ENCODE measurements at regions not wholly inside any gene's neighbourhood (a gene's known extent, or its start where the extent isn't known, plus 50 kb on each side); places are given as distances from the start of the nearest gene placed in this dataset.

- Histone ChIP-seq H2BK5ac (ENCODE audit: low read length) (no peak overlapping the region), H3K4me3 (ENCODE audit: low read length in 2 of 2) (no peak overlapping the region), H3K79me1 (ENCODE audit: low read depth, low read length) (no peaks in the 10 kb centered on the region), H3K4me2 (ENCODE audit: insufficient read depth, low read length, poor library complexity, severe bottlenecking) (no peak overlapping the region), H3K23ac (ENCODE audit: low read depth, low read length, poor library complexity) (no peak overlapping the region), H4K8ac (ENCODE audit: low read depth, low read length) (no peak overlapping the region), H2BK120ac (ENCODE audit: low read depth, low read length) (no peak overlapping the region), H4K91ac (ENCODE audit: low read depth, low read length, poor library complexity) (no peak overlapping the region), H3K9me3 (replicated peaks in 1 of 2; ENCODE audit: control insufficient read depth in 2 of 2, insufficient read depth in 1 of 2, low read depth in 1 of 2, low read length in 2 of 2) (no peaks in the 10 kb centered on the region), H2BK12ac (ENCODE audit: low read length) (no peak overlapping the region), H2BK15ac (ENCODE audit: low read length) (no peak overlapping the region), H3K4me1 (ENCODE audit: control insufficient read depth in 2 of 2, insufficient read depth in 1 of 2, low read depth in 1 of 2, low read length in 2 of 2) (no peaks in the 10 kb centered on the region), H3K18ac (ENCODE audit: low read length) (no peak overlapping the region), H3K14ac (ENCODE audit: low read length) (no peak overlapping the region), H3K36me3 (replicated peaks in 1 of 2; ENCODE audit: control insufficient read depth in 2 of 2, insufficient read depth in 2 of 2, low read length in 2 of 2) (no peaks in the 10 kb centered on the region), H3K27me3 (ENCODE audit: control insufficient read depth in 3 of 3, insufficient read depth in 3 of 3, low read depth in 1 of 3, low read length in 3 of 3) (no peaks in the 10 kb centered on the region), H3K9ac (ENCODE audit: low read depth, low read length, poor library complexity) (no peak overlapping the region), H3K4ac (ENCODE audit: low read length) (no peak overlapping the region), H3K27ac (replicated peaks; ENCODE audit: low read length) (no peak overlapping the region), H2AFZ (ENCODE audit: low read length) (no peak overlapping the region), H2AK5ac (ENCODE audit: low read depth, low read length) (no peak overlapping the region)
- DNase-seq (ENCODE audit: low spot score) = no peak
- WGBS, 2 donors (ENCODE audit: extremely low coverage in 2 of 2, insufficient read length in 2 of 2, insufficient replicate concordance in 1 of 2) = no CpG with 5 or more reads among the region's 1 CpG
Observed at GRCh38 chr3:154728285-154728684, 298.3 kb upstream of the GPR149 start.

GRCh38 chr3:154720921-154721320 lies 290.9 kb upstream of the GPR149 start:
- no peak overlapping the region for H4K91ac ChIP-seq (ENCODE audit: low read depth, low read length, poor library complexity)
- H2AK5ac ChIP-seq (ENCODE audit: low read depth, low read length) = no peak overlapping the region
- no peak overlapping the region for H3K23ac ChIP-seq (ENCODE audit: low read depth, low read length, poor library complexity)
- no peak overlapping the region for H3K4ac ChIP-seq (ENCODE audit: low read length)
- no peaks in the 10 kb centered on the region for H3K36me3 ChIP-seq (replicated peaks in 1 of 2; ENCODE audit: control insufficient read depth in 2 of 2, insufficient read depth in 2 of 2, low read length in 2 of 2)
- H4K8ac ChIP-seq (ENCODE audit: low read depth, low read length) = no peak overlapping the region
- H2BK12ac ChIP-seq (ENCODE audit: low read length) = no peak overlapping the region
- H3K27me3 ChIP-seq (ENCODE audit: control insufficient read depth in 3 of 3, insufficient read depth in 3 of 3, low read depth in 1 of 3, low read length in 3 of 3) = no peaks in the 10 kb centered on the region
- H3K4me2 ChIP-seq (ENCODE audit: insufficient read depth, low read length, poor library complexity, severe bottlenecking) = no peak overlapping the region
- H3K14ac ChIP-seq (ENCODE audit: low read length) = no peak overlapping the region
- DNase-seq (ENCODE audit: low spot score) = no peak
- H2BK15ac ChIP-seq (ENCODE audit: low read length) = no peak overlapping the region
- no peak overlapping the region for H3K18ac ChIP-seq (ENCODE audit: low read length)
- no peaks in the 10 kb centered on the region for H3K9me3 ChIP-seq (replicated peaks in 1 of 2; ENCODE audit: control insufficient read depth in 2 of 2, insufficient read depth in 1 of 2, low read depth in 1 of 2, low read length in 2 of 2)
- no peak overlapping the region for H3K9ac ChIP-seq (ENCODE audit: low read depth, low read length, poor library complexity)
- no peak overlapping the region for H2AFZ ChIP-seq (ENCODE audit: low read length)
- H3K4me3 ChIP-seq (ENCODE audit: low read length in 2 of 2) = no peak overlapping the region
- no peaks in the 10 kb centered on the region for H3K4me1 ChIP-seq (ENCODE audit: control insufficient read depth in 2 of 2, insufficient read depth in 1 of 2, low read depth in 1 of 2, low read length in 2 of 2)
- no peaks in the 10 kb centered on the region for H3K79me1 ChIP-seq (ENCODE audit: low read depth, low read length)
- H2BK120ac ChIP-seq (ENCODE audit: low read depth, low read length) = no peak overlapping the region
- no peak overlapping the region for H2BK5ac ChIP-seq (ENCODE audit: low read length)
- WGBS, 2 donors (ENCODE audit: extremely low coverage in 2 of 2, insufficient read length in 2 of 2, insufficient replicate concordance in 1 of 2) = no CpG with 5 or more reads among the region's 1 CpG
- H3K27ac ChIP-seq (replicated peaks; ENCODE audit: low read length) = no peak overlapping the region

- no CpG with 5 or more reads among the region's 1 CpG for WGBS, 2 donors (ENCODE audit: extremely low coverage in 2 of 2, insufficient read length in 2 of 2, insufficient replicate concordance in 1 of 2)
- H3K9me3 ChIP-seq (replicated peaks in 1 of 2; ENCODE audit: control insufficient read depth in 2 of 2, insufficient read depth in 1 of 2, low read depth in 1 of 2, low read length in 2 of 2) = no peaks in the 10 kb centered on the region
Observed at GRCh38 chr3:154718053-154718452, 288.1 kb upstream of the GPR149 start.

GRCh38 chr3:154716170-154716569 lies 286.2 kb upstream of the GPR149 start:
- Histone ChIP-seq H3K9ac (ENCODE audit: low read depth, low read length, poor library complexity) (no peak overlapping the region), H3K4me3 (ENCODE audit: low read length in 2 of 2) (no peak overlapping the region), H3K14ac (ENCODE audit: low read length) (no peak overlapping the region), H3K79me1 (ENCODE audit: low read depth, low read length) (no peaks in the 10 kb centered on the region), H3K23ac (ENCODE audit: low read depth, low read length, poor library complexity) (no peak overlapping the region), H2BK120ac (ENCODE audit: low read depth, low read length) (no peak overlapping the region), H3K18ac (ENCODE audit: low read length) (no peak overlapping the region), H3K27me3 (ENCODE audit: control insufficient read depth in 3 of 3, insufficient read depth in 3 of 3, low read depth in 1 of 3, low read length in 3 of 3) (no peaks in the 10 kb centered on the region), H2AFZ (ENCODE audit: low read length) (no peak overlapping the region), H3K4ac (ENCODE audit: low read length) (no peak overlapping the region), H3K36me3 (replicated peaks in 1 of 2; ENCODE audit: control insufficient read depth in 2 of 2, insufficient read depth in 2 of 2, low read length in 2 of 2) (no peaks in the 10 kb centered on the region), H2BK12ac (ENCODE audit: low read length) (no peak overlapping the region), H4K91ac (ENCODE audit: low read depth, low read length, poor library complexity) (no peak overlapping the region), H3K4me1 (ENCODE audit: control insufficient read depth in 2 of 2, insufficient read depth in 1 of 2, low read depth in 1 of 2, low read length in 2 of 2) (no peaks in the 10 kb centered on the region), H2BK5ac (ENCODE audit: low read length) (no peak overlapping the region), H3K4me2 (ENCODE audit: insufficient read depth, low read length, poor library complexity, severe bottlenecking) (no peak overlapping the region), H3K27ac (replicated peaks; ENCODE audit: low read length) (no peak overlapping the region), H2AK5ac (ENCODE audit: low read depth, low read length) (no peak overlapping the region), H2BK15ac (ENCODE audit: low read length) (no peak overlapping the region), H3K9me3 (replicated peaks in 1 of 2; ENCODE audit: control insufficient read depth in 2 of 2, insufficient read depth in 1 of 2, low read depth in 1 of 2, low read length in 2 of 2) (no peaks in the 10 kb centered on the region), H4K8ac (ENCODE audit: low read depth, low read length) (no peak overlapping the region)
- DNase-seq (ENCODE audit: low spot score) = no peak
- WGBS, 2 donors (ENCODE audit: extremely low coverage in 2 of 2, insufficient read length in 2 of 2, insufficient replicate concordance in 1 of 2) = no CpG with 5 or more reads among the region's 3 CpGs

More at GRCh38 chr3:154718053-154718452, 288.1 kb upstream of the GPR149 start:
- no peak overlapping the region for H4K8ac ChIP-seq (ENCODE audit: low read depth, low read length)
- H3K79me1 ChIP-seq (ENCODE audit: low read depth, low read length) = no peaks in the 10 kb centered on the region
- H2BK15ac ChIP-seq (ENCODE audit: low read length) = no peak overlapping the region
- no peak overlapping the region for H3K9ac ChIP-seq (ENCODE audit: low read depth, low read length, poor library complexity)
- H3K18ac ChIP-seq (ENCODE audit: low read length) = no peak overlapping the region
- H3K4me1 ChIP-seq (ENCODE audit: control insufficient read depth in 2 of 2, insufficient read depth in 1 of 2, low read depth in 1 of 2, low read length in 2 of 2) = no peaks in the 10 kb centered on the region
- no peak overlapping the region for H3K23ac ChIP-seq (ENCODE audit: low read depth, low read length, poor library complexity)
- H2AK5ac ChIP-seq (ENCODE audit: low read depth, low read length) = no peak overlapping the region
- no peak overlapping the region for H3K14ac ChIP-seq (ENCODE audit: low read length)
- H3K4me2 ChIP-seq (ENCODE audit: insufficient read depth, low read length, poor library complexity, severe bottlenecking) = no peak overlapping the region
- H2BK12ac ChIP-seq (ENCODE audit: low read length) = no peak overlapping the region
- H2BK120ac ChIP-seq (ENCODE audit: low read depth, low read length) = no peak overlapping the region
- H3K36me3 ChIP-seq (replicated peaks in 1 of 2; ENCODE audit: control insufficient read depth in 2 of 2, insufficient read depth in 2 of 2, low read length in 2 of 2) = no peaks in the 10 kb centered on the region
- no peak overlapping the region for H2BK5ac ChIP-seq (ENCODE audit: low read length)
- H3K4ac ChIP-seq (ENCODE audit: low read length) = no peak overlapping the region
- H2AFZ ChIP-seq (ENCODE audit: low read length) = no peak overlapping the region
- no peak overlapping the region for H3K27ac ChIP-seq (replicated peaks; ENCODE audit: low read length)
- H4K91ac ChIP-seq (ENCODE audit: low read depth, low read length, poor library complexity) = no peak overlapping the region
- no peak overlapping the region for H3K4me3 ChIP-seq (ENCODE audit: low read length in 2 of 2)
- no peak for DNase-seq (ENCODE audit: low spot score)
- no peaks in the 10 kb centered on the region for H3K27me3 ChIP-seq (ENCODE audit: control insufficient read depth in 3 of 3, insufficient read depth in 3 of 3, low read depth in 1 of 3, low read length in 3 of 3)
